ENCODE measurements at regions not wholly inside any gene's neighbourhood (a gene's known extent, or its start where the extent isn't known, plus 50 kb on each side); places are given as distances from the start of the nearest gene placed in this dataset.
"Not testable (repeated sequence)": the region's sequence is repeated elsewhere in the genome, so short reads cannot be mapped to it uniquely, and the experiment has no call there.

GRCh38 chr7:91468256-91468655 lies 204.0 kb downstream of the FZD1 start:
- no peak for DNase-seq

DNA sequence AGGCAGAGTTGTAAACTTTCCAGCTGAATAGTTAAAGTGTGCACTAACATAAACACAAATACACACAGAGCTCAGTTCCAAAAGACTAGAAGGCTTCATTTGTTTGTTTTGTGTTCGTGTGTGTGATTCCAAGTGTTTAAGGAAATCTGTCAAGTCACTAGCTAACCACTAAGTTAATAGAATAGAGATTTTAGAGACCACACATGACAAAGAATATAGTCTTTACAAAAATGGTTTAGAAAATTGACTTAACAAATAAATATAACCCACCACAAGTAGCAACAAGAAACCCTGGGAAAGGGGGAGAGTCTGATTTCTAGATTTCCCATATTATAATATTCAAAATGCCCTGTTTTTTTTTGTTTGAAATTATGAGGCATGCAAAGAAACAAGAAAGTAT lies 209.4 kb downstream of the FZD1 start:
- no peak for DNase-seq

GRCh38 chr7:91474074-91474473 lies 209.8 kb downstream of the FZD1 start:
- no peak for DNase-seq

GRCh38 chr7:91480470-91480869 lies 216.2 kb downstream of the FZD1 start:
- not testable (repeated sequence) for DNase-seq

GRCh38 chr7:91491868-91492267 lies 227.6 kb downstream of the FZD1 start:
- no peak for DNase-seq

GRCh38 chr7:91492317-91492716 lies 228.1 kb downstream of the FZD1 start:
- DNase-seq = no peak

- DNase-seq = no peak
These were observed 228.5 kb downstream of the FZD1 start for GRCh38 chr7:91492773-91493172.

DNA sequence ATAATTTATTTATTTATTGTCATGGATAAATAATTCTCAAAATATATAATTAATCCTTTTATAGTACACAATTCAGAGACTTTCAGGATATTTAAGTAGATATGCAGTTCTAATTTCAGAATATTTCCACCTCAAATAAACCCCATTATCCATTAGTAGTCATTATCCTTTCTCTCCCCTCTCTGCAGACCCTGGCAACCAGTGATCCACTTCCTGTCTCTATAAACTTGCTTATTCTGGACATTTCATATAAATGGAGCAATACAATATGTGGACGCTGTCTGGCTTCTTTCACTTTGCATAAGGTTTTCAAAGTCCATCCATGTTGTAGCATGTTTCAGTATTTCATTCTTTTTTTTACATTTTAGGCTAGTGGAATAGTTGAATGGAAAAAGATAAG lies 230.2 kb downstream of the FZD1 start:
- no peak for DNase-seq

- peak; percentile 21 to 29 for DNase-seq
These were observed 232.1 kb downstream of the FZD1 start for GRCh38 chr7:91496251-91496820.

DNA sequence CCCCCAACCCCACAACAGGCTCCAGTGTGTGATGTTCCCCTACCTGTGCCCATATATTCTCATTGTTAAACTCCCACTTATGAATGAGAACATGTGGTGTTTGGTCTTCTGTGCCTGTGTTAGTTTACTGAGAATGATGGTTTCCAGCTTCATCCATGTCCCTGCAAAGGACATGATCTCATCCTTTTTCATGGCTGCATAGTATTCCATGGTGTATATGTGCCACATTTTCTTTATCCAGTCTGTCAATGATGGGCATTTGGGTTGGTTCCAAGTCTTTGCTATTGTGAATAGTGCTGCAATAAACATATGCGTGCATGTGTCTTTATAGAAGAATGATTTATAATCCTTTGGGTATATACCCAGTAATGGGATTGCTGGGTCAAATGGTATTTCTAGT lies 233.0 kb downstream of the FZD1 start:
- DNase-seq = not testable (repeated sequence)

- DNase-seq = no peak
These were observed 239.8 kb downstream of the FZD1 start for GRCh38 chr7:91503934-91504555.

GRCh38 chr7:91504919-91505318 lies 240.7 kb downstream of the FZD1 start:
- no peak for DNase-seq

DNA sequence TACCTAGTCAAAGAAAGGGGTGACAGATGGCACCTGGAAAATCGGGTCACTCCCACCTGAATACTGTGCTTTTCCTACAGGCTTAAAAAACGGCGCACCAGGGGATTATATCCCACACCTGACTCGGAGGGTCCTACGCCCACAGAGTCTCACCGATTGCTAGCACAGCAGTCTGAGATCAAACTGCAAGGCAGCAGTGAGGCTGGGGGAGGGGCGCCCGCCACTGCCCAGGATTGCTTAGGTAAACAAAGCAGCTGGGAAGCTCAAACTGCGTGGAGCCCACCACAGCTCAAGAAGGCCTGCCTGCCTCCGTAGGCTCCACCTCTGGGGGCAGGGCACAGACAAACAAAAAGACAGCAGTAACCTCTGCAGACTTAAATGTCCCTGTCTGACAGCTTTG lies 242.7 kb downstream of the FZD1 start:
- DNase-seq = not testable (repeated sequence)

- not testable (repeated sequence) for DNase-seq
These were observed 247.6 kb downstream of the FZD1 start for GRCh38 chr7:91511861-91512260.

GRCh38 chr7:91512958-91513357 lies 248.7 kb downstream of the FZD1 start:
- DNase-seq = no peak

- DNase-seq = no peak
These were observed 250.4 kb downstream of the FZD1 start for GRCh38 chr7:91514591-91514990.

- DNase-seq = no peak
These were observed 251.7 kb downstream of the FZD1 start for GRCh38 chr7:91515961-91516360.

- DNase-seq = no peak
These were observed 253.1 kb downstream of the FZD1 start for GRCh38 chr7:91517201-91517785.

GRCh38 chr7:91518058-91518457 lies 253.8 kb downstream of the FZD1 start:
- no peak for DNase-seq

GRCh38 chr7:91519241-91520158 lies 255.3 kb downstream of the FZD1 start:
- no peak for DNase-seq

GRCh38 chr7:91520645-91521044 lies 256.4 kb downstream of the FZD1 start:
- no peak for DNase-seq

- DNase-seq = no peak
These were observed 262.2 kb downstream of the FZD1 start for GRCh38 chr7:91526404-91526803.

DNA sequence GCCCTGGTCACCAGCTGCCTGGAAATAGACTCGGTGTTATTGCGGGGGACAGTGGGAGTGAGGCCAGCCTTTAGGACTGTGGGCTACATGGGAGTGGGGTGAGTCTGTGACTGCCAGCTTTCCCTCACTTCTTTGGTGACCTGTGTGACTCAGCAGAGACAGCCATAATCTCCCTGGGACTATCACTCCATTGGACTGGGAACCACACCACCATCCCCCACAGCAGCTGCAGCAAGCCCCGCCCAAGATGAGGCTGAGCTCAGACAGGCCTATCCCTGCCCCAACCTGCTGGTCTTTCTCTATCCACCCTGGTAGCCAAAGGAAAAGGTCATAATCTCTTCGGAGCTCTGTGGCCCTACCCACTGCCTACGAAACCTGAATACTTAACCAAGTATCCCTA lies 263.2 kb downstream of the FZD1 start:
- no peak for DNase-seq

GRCh38 chr7:91533996-91534395 lies 269.8 kb downstream of the FZD1 start:
- DNase-seq = no peak

All from AML-193 (cell line).